T-helper 9 cell (primary cell): ENCODE measurements at regions not wholly inside any gene's neighbourhood (a gene's known extent, or its start where the extent isn't known, plus 50 kb on each side); places are given as distances from the start of the nearest gene placed in this dataset.
"Not testable (repeated sequence)": the region's sequence is repeated elsewhere in the genome, so short reads cannot be mapped to it uniquely, and the experiment has no call there.

Experiments
- DNase-seq: peaks from one replicate; pipeline ENCODE4 v3.0.0-alpha.2; 2020

- DNase-seq = no peak
Measured at GRCh38 chr2:190742431-190742830, 93.5 kb downstream of the NAB1 start.

GRCh38 chr2:190744041-190744440 is 95.2 kb downstream of the NAB1 start:
- DNase-seq = no peak

- DNase-seq = no peak
Measured at GRCh38 chr2:190746971-190747761, 98.3 kb downstream of the NAB1 start.

- no peak for DNase-seq
Measured at GRCh38 chr2:190748966-190749365, 100.1 kb downstream of the NAB1 start.

GRCh38 chr2:190755772-190756415 is 107.0 kb downstream of the NAB1 start:
- no peak for DNase-seq

- no peak for DNase-seq
Measured at GRCh38 chr2:190759749-190760213, 110.9 kb downstream of the NAB1 start.

- not testable (repeated sequence) for DNase-seq
Measured at GRCh38 chr2:190760353-190761150, 111.7 kb downstream of the NAB1 start.

GRCh38 chr2:190761216-190761615 is 112.3 kb downstream of the NAB1 start:
- DNase-seq = not testable (repeated sequence)

- no peak for DNase-seq
Measured at GRCh38 chr2:190762566-190762965, 113.7 kb downstream of the NAB1 start.

- DNase-seq = no peak
Measured at GRCh38 chr2:190763100-190763499, 114.2 kb downstream of the NAB1 start.

GRCh38 chr2:190763901-190764514 is 115.1 kb downstream of the NAB1 start:
- no peak for DNase-seq

GRCh38 chr2:190765386-190766173 is 115.0 kb upstream of the GLS start:
- no peak for DNase-seq

- DNase-seq = no peak
Measured at GRCh38 chr2:190766174-190766572, 114.4 kb upstream of the GLS start.

GRCh38 chr2:190766595-190766994 is 114.0 kb upstream of the GLS start:
- no peak for DNase-seq

GRCh38 chr2:190767821-190768220 is 112.8 kb upstream of the GLS start:
- no peak for DNase-seq

- no peak for DNase-seq
Measured at GRCh38 chr2:190769258-190769657, 111.4 kb upstream of the GLS start.

GRCh38 chr2:190771726-190772125 is 108.9 kb upstream of the GLS start:
- DNase-seq = no peak

- no peak for DNase-seq
Measured at GRCh38 chr2:190780594-190780993, 100.0 kb upstream of the GLS start.

- DNase-seq = peak; percentile 19
Measured at GRCh38 chr2:190781604-190782198, 98.9 kb upstream of the GLS start.

GRCh38 chr2:190782264-190782663 is 98.4 kb upstream of the GLS start:
- no peak for DNase-seq

- DNase-seq = no peak
Measured at GRCh38 chr2:190783513-190784263, 96.9 kb upstream of the GLS start.
